Nucleus accumbens (tissue), 56 donors: ENCODE measurements at regions not wholly inside any gene's neighbourhood (a gene's known extent, or its start where the extent isn't known, plus 50 kb on each side); places are given as distances from the start of the nearest gene placed in this dataset.

ENCODE experiments used
- DNase-seq, 56 donors: peaks; one replicate each; lab custom pipeline; 2025; lab: John Stamatoyannopoulos, UW

DNA sequence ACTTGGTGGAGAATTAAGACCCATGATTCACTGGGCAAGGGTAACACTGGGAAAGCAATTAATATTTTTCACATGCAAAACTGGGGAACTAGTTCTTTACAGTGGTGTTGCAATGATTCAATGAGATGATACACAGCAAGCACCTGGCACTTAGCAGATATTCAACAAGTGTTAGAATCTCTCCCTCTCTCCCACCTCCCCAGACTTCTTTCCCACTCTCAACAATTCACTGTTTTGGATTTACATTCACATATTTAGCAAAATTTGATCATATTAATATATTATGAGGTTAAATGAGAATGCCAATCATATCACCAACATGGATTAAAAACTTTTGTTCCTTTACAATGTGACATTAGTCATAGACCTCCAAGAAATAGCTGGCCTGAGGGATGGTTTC, 223.1 kb upstream of the GRIP1 start:
- DNase-seq = no peak

DNA sequence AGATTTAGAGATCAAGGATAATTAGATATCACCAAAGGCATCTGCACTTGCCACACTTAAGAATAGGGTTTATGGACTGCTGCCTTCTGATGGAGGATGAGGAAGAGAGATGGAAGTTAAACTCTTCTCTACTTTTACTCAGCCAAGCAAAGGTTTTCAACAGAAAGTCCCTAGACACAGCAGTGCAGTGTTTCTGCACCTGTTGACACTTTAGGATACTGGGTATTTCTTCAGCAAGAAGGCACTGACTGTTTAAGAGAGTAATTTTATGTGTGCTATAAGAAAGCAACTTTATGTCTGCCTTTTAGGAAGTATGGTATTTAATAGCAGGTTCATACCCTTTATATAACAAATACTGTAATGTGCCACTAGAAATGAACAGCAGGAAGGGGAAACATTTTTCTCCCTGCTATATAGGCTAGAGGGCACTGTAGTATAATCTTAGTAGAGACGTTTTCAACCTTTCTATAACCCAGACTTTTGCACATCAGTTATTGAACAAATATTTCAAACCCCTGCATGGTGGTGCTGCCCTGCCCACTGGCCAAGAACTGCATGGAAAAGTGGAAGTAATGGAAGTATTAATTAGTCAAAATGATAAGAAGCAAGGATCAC, 225.0 kb upstream of the GRIP1 start:
- DNase-seq = no peak

DNA sequence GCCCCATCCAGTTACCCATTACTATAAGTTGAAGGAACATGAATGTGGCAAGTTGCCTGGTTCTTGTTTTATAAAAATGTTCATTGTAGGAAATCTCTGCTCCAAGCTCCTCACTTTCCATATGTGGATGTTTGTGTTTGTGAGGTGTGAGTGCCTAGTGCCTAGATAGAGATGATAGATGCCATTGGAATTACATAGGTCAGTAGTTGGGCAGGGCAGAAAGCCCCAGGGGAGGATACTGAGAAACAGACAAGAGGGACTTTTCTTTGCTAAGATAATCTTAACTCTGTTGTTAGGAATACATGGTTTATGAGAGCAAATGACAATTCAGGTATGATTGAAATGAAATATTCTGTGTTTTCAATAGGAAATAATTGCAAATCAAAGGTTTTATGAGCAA, 226.3 kb upstream of the GRIP1 start:
- DNase-seq = no peak

DNA sequence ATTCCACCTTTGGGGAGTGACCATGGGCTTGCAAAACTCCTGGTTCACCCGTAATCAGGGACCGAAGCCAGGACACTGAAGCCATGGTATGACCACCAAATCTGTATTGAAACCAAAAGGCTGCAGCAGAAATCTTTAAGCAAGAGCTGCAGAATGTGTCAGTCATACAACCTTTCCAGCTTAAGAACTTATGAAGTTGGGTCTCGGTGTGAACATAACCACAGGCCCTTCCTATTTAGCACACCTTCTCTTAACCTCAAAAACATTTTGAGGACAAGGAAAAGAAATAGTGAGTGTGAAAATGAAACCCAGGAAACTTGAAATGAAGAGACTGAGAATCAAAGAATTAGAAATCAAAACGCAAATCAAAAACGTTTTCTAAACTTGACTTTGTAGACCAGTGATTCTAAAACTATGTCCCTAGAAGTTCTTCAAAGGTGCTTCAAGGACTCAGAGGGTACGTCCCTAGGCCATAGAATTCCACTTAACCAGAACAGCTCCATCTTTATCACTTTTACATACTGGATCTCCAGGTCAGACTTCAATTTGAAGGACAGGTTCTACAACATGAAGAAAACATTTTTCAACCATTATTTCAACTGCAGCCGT, 231.6 kb upstream of the GRIP1 start:
- no peak for DNase-seq

DNA sequence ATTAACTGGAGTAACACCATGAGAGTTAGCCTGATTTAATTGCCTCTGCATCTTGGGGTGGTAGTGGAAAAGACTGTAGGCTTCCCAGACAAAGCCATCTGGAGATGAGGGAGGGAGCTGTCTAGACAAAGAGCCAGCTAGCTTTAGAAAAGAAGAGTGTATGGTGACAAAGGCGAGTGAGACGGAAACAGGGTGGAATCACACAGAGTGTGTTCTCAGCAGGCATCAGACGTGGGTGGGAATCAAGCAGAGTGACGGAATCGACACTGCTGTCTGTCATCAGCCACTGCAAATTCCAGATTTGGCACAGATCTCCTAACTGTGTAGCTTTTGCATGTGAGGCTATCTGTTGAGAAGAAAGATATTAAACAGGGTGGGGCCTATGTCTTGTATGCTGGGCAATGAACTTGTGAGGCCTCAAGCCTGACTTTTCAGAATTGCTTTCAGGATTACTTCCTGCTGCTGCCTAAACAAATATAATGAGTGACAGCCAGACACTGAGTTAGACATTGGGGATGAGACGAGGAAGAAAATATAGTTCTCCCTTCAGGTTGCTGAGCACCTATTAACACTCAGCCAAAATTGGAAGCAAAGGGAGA, 236.5 kb upstream of the GRIP1 start:
- DNase-seq = peak in 15 of 56 donors; percentile 2 to 52 (median 18)

DNA sequence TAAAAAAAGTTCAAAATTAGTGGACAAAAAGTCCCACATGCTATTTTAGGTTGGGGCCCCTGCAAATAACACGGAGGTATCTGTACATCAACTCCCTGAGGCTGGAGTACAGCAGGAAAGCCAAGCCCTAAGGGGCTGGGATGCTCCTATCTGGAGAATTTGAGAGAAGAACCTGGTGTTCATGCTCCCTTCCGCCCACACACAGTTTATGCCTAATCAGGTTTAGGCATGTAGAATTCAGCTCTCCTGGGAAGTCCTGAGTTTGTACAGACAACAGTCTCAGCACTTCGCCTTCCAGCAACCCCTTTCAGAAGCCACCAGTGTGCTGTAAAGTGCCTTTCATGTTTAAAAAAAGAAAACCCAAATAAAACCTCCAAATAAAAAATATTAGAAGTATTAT, 237.3 kb upstream of the GRIP1 start:
- peak in 1 of 56 donors; percentile 2 for DNase-seq

DNA sequence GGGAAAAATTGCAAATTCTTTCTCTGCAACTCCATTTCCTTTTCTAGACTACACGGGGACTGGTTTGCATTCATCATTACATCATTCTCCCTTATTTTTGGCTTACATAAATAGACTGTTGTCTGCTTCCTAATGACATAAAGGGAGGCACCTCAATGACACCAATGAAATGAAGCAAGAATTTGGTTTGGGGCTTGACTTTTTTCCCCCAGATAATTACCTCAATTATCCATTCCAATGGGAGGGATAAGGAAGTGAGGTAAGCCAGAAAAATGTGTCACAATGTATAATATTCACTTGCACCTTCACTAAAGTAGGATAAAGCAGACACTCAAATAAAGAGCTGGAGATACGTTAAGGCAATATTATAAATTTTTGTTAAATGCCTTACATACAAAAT, 240.6 kb upstream of the GRIP1 start:
- DNase-seq = no peak

DNA sequence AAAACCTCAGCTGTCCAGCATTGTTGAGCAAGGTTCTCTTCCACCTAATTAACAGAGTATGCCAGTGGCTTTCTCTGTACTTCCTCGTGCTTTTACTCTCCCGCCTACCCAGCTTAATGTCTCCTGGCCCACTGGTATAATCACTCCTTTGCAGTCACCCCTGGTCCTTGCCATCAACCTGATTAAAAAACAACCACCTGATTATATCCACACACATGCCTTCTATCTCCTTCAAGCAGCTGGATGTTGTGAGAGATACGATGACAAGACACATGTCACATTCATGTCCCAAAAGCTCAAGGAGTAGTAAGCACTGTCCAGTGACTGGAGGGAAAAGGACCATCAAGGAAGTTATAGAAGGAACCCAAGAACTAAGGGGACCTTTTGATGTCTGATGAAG, 241.3 kb upstream of the GRIP1 start:
- DNase-seq = no peak

DNA sequence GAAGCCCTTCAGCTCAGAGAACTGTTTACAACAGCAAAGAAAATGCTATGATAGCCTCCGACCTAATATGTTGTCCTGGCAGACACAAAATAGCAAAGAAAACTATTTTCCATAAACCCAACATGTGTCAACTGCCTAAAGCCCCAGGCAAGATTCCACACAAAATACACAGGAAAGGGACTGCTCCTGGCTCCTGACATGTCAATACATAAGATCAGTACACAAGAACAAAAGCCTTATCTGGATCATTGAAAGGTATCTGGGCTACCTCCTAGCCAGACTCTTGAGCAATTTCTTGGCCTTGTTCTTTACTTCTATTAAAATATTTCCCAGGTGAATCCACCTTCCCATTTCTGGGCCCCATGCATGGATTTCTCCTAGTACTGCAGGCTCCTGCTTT, 242.3 kb upstream of the GRIP1 start:
- no peak for DNase-seq

DNA sequence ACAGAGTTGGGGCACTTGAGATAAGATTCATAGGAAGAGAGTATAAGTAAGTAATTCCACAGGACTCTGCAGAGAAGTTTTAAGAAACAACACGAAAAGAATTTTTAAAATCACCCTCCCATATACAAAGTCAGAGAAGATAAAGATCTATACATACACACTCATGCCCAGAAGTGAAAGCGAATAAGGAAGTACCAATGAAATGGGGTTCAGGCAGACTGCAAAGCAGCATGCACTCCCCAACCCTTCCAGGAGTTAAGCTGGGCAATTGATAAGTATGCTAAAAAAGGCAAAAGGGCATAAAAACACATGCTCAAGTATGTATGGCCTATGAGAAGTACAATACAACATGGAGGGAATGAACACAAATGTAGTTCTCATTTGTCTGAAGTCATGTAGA, 246.2 kb upstream of the GRIP1 start:
- DNase-seq = no peak

DNA sequence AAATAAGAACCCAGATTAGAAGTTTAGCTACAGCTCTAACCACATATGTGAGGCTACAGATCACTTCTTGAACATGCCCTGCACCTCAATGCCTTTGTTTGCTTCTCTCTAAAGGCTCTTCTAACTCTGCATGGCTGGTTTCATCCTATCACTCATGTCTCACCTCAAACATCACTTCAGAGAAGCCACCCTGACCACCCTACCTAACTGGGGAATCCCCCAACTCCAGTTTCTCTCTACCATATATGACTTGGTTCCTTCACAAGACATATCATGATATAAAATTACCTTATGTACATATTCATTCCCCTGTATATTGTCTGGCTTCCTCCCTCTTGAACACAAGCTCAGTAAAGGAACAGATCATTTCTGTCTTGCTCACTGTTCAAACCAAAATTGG, 250.2 kb upstream of the GRIP1 start:
- no peak for DNase-seq

DNA sequence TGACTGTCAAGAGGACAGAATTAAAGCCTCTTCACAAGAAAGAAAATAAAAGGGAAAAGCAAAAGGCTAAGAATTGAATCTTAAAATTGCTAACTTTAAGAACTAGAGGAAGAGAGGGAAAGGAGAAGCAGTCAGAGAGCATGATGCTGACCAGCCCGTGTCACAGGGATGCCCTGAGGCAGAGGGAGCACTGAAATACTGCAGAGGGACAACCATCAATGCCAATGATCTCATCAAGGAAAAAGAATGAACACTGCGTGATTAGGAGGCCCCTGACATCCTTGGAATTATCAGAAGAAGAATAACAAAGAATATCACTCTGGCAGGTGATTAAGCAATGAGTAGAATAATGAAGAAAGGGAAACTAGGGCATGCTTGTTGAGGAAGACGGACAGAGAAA, 252.2 kb upstream of the GRIP1 start:
- DNase-seq = no peak

DNA sequence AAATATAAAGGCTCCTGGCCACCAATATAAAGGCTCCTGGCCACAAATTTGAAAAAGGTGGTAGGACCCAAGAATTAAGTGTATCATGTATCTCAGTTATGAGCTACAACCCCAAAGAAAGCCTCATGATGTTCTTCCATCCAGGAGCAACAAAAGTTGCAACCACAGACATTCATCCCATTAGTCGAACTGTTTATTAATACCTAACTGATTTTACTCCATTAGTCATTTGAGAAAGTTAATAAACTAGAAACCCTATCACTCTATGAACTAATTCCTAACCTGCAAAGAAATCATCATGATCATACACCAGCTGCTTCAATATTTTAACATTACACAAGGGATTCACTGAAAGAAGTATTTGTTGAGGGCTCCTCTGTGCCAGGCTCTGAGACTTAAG, 253.2 kb upstream of the GRIP1 start:
- DNase-seq = no peak

DNA sequence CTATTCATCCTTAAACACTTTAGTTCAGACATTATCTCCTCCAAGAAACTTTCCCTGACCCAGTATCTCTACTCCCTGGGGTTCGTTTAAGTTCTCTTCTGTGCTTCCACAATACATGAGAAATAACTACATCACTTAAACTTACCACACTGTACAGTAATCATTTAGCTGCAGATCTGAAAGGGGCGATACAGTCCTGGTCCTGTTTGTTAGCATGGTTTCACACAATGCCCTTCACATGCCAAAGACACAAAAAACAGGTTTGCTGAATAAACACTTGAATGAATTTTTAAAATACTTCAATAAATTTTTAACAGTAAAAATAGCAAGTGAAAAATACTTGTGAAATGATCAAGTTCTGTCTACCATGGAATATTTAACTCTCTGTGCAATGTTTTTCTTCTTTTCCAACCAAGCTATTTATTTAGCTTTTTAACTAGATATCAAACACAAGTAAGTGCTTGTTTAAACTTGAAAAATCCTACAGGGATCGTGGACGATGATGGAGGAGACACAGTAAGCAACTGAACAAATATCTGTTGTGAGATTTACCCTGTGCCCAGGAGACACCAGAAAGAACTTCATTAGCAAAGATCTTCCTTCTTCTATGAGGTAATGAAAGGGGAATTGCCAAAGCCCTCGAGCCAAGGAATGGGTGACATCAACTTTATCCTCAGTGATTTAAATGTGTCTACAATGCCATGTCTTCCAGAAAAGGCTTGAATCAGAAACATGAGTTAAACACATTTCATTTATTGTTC, 255.6 kb upstream of the GRIP1 start:
- DNase-seq = no peak

DNA sequence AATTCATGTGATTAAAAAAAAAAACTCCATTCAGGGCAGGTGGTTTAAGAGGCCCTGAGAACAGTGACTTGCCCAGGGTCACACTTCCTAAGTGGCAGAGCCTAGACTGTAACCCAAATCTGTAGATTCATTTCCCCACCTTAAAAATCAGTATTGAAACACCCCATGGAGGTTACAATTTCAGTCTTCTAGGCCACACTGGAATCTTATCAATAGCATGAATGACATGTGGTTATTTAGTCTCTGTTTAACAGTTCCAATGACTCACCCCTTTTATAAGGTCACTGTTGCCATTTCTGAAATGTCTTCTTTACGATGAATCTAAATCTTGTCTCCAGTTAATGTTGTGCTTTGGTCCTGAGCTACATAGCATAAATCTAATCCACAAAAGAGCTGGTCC, 262.3 kb upstream of the GRIP1 start:
- no peak for DNase-seq

DNA sequence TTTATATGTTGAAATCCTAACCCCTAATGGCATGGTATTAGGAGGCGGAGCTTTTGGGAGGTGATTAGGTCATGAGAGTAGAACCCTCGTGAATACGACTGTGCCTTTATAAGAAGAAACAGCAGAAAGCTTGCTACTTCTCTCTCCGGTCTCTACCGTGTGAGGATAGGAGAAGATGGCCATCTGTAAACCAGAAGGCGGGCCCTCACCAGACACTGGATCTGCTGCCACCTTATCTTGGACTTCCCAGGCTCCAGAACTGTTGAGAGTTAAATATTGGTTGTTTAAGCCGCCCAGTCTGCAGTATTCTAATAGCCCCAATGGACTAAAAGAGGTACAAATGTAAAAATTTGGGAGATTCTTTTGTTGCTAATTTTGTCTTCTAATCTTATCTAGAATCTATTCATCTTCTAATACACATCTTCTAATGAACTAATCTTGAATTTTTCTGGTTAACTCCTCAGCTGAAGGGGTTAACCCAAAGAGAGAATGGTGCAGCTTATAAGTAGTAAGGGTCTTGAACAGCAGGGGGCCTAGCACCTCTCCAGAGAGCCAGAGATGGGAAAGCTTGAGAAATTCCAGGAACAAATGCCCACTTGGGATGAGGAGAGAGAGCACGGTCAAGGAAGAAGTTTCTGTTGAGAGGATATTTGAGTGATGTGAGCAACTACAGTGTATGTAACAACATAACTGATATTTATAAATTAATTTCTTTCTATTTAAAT, 264.0 kb upstream of the GRIP1 start:
- DNase-seq = no peak

DNA sequence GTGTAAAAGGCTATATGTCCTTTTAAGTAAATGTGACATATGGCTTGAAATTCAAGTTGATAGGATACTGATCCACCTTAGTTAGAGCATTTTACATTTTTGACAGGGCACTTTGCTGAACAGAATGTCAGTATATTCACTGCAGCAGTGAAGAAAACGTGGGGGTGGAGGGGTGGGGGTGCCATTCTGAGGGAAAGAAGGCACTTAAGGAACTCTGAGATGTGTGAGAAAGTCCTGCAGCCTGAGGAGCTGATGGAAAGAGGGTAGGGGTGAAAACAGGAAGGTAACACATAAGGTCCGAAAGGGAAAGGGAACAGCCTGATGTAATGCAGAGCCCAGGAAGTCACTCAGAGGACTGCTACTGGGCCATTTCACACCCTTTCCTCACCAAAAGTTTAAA, 265.5 kb upstream of the GRIP1 start:
- DNase-seq = peak in 9 of 56 donors; percentile 1 to 21 (median 13)

DNA sequence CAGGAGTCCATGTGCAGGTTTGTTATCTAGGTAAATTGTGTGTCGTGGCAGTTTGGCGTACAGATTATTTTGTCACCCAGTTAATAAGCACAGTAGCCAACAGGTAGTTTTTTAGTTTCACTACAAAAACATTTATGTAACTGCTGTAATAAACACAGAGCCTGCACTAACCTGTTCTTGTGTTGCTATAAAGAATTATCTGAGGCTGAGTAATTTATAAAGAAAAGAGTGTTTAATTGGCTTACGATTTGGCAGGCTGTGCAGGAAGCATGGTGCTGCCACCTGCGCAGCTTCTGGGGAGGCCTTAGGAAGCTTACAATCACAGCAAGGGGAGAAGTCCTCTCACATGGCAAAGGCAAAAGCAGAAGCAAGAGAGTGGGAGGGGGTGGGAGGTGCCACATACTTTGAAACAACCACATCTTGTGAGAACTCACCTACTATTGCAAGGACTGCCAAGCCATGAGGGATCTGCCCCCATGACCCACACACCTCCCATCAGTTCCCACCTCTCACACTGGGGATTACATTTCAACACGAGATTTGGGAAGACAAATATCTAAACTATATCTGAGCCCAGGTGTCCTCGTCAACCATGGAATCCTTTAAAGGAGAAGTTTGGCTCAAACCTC, 266.4 kb upstream of the GRIP1 start:
- no peak for DNase-seq

DNA sequence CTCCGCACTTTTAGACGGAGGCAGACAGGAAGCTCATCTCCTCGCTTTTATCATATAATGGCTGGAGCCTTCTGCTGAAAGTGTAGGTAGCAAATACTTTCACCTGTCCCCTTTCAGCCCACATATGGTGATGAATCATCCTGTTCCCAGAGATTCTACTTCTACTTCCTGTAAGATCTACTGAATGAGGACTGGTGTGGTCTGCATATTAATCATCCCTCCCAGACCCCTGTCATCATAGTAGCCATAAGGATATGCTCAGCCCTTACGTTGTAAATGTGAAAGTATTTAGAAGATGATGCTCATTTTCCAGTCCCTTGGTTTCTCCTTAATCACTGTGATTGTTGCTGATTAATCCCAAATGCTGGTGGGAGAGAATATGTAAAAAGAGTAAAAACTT, 268.2 kb upstream of the GRIP1 start:
- DNase-seq = no peak

DNA sequence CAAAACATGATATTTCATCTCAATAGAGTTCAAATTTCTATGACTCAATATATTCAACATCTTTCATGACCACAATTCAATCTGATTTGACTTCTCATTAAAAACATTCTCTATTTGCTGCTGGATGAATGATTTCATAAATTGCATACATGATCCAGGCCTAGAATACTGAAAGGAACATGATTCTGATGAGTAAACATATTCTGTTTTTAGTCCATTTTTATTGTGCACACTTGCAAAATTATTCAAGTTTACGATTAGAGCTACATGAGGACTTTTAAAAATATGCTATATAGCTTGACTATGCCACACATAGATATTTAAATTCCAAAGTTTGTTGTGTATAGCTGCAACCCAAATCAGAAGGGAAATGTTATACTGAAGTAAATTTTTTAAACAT, 273.8 kb upstream of the GRIP1 start:
- no peak for DNase-seq

DNA sequence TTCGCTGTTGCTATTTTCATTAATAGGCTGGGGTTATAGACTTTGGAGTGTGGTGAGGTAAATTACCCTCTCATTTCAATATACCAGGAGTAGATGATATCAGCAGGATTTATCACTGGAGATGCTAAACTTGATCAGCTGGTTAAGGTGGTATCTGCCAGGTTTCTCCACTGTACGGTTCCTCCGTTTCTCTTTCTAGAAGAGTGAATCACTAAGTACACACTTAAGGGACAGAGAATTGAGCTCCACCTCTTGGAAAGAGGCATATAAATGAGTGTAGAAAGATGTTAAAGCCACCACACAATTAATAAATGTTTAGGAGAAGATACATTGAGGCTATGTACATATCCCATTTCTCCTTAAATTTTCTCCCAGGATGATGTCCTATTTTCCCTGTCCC, 277.4 kb upstream of the GRIP1 start:
- DNase-seq = no peak
